ENCODE measurements at regions not wholly inside any gene's neighbourhood (a gene's known extent, or its start where the extent isn't known, plus 50 kb on each side); places are given as distances from the start of the nearest gene placed in this dataset.

DNA sequence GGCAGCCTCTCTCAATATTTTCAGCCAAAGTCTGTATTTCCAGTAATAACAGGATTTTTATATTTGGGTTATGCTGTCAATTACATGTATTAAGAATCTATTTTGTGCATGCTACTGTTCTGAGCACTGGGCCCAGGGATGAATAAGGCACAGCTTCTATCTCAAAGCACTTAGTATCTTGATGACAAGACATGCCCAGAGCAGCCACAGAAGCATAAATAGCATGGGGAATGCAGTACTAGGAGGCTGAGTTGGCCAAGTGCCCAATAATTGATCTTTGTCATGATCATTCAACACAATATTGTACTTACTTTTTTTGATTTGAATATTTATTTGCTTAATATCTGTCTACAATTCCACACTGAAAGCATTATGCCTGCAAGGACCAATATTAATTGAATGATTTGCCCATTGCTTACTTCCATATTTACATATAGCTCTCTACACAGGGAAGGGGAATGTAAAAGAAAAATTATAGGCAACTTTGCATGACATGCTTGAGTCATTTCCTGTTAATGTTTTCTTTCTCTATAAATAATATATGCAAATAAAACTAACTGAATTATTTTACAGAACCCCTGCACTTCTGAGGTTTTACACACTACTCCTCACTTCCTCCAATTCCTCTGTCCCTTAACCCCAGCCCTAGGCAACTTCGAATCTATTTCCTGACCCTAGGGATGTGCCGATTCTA, 298.9 kb upstream of the BMP2 start:
- Histone ChIP-seq H2AFZ (ENCODE audit: low read length) (no peak overlapping the region), H4K20me1 (ENCODE audit: insufficient read depth, low read length) (no peaks in the 10 kb centered on the region), H3K36me3 (replicated peaks in 1 of 2; ENCODE audit: control insufficient read depth in 1 of 2, insufficient read depth in 2 of 2, low read length in 2 of 2) (no peaks in the 10 kb centered on the region), H3K27ac (ENCODE audit: extremely low read length, insufficient read depth, low read length) (no peak overlapping the region), H3K9ac (ENCODE audit: insufficient read depth, low read depth, low read length) (no peak overlapping the region), H3K4me3 (replicated peaks in 1 of 3; ENCODE audit: insufficient read depth in 1 of 3, low read depth in 2 of 3, low read length in 3 of 3) (no peak overlapping the region), H3K27me3 (ENCODE audit: control insufficient read depth in 1 of 2, insufficient read depth in 2 of 2, low read length in 2 of 2) (no peaks in the 10 kb centered on the region), H3K9me3 (ENCODE audit: low read length) (no peaks in the 10 kb centered on the region), H3K79me2 (ENCODE audit: insufficient read depth, low read length) (no peaks in the 10 kb centered on the region), H3K4me2 (ENCODE audit: low read depth, low read length) (no peak overlapping the region), H3K4me1 (ENCODE audit: insufficient read depth, low read length) (peaks cover 14% of the 10 kb centered on the region)
- DNase-seq (ENCODE audit: low spot score), result no peak
- 42% methylated on average over 2 of the region's 2 CpGs for WGBS (ENCODE audit: low lambda C conversion rate)
- ChIA-PET CTCF (ENCODE audit: low intra/inter-chr PET ratio, low total read pairs) (no interaction called here), POLR2A (no interaction called here)
- no peak for ATAC-seq
- intact Hi-C loops (cut with micrococcal nuclease; ENCODE audit: unreplicated experiment), result no loop called here
- no peak for FAIRE-seq
- TF ChIP-seq HMGA1 (CRISPR knock-in tag; conservative IDR thresholded peaks at IDR 0.05) (no peak), TMF1 (CRISPR knock-in tag; IDR thresholded peaks at IDR 0.05; ENCODE audit: low read depth) (no peak), SMARCC2 (IDR thresholded peaks at IDR 0.05) (no peak), KLF11 (CRISPR knock-in tag; IDR thresholded peaks at IDR 0.05) (no peak), MYC (CRISPR knock-in tag; IDR thresholded peaks at IDR 0.05; ENCODE audit: borderline replicate concordance) (no peak), ZNF567 (CRISPR knock-in tag; IDR thresholded peaks at IDR 0.05; ENCODE audit: borderline replicate concordance) (no peak), NFIB (CRISPR knock-in tag; IDR thresholded peaks at IDR 0.05; ENCODE audit: borderline replicate concordance) (no peak), NFKB2 (CRISPR knock-in tag; IDR thresholded peaks at IDR 0.05; ENCODE audit: borderline replicate concordance) (no peak), ZNF234 (CRISPR knock-in tag; conservative IDR thresholded peaks at IDR 0.05) (no peak), TCF12 (IDR thresholded peaks at IDR 0.05) (no peak), TCF12 (CRISPR knock-in tag; IDR thresholded peaks at IDR 0.05) (no peak), NFE2 (CRISPR knock-in tag; IDR thresholded peaks at IDR 0.05) (no peak), ZNF766 (CRISPR knock-in tag; IDR thresholded peaks at IDR 0.05; ENCODE audit: borderline replicate concordance) (no peak), ZNF562 (CRISPR knock-in tag; IDR thresholded peaks at IDR 0.05; ENCODE audit: borderline replicate concordance) (no peak), ZNF780A (CRISPR knock-in tag; IDR thresholded peaks at IDR 0.05) (no peak), ARNT (IDR thresholded peaks at IDR 0.05) (no peak), SAP130 (CRISPR knock-in tag; IDR thresholded peaks at IDR 0.05; ENCODE audit: low read depth) (no peak), NR1H2 (CRISPR knock-in tag; IDR thresholded peaks at IDR 0.05; ENCODE audit: borderline replicate concordance, low read depth) (no peak)
- TF ChIP-seq, protein P1, sequence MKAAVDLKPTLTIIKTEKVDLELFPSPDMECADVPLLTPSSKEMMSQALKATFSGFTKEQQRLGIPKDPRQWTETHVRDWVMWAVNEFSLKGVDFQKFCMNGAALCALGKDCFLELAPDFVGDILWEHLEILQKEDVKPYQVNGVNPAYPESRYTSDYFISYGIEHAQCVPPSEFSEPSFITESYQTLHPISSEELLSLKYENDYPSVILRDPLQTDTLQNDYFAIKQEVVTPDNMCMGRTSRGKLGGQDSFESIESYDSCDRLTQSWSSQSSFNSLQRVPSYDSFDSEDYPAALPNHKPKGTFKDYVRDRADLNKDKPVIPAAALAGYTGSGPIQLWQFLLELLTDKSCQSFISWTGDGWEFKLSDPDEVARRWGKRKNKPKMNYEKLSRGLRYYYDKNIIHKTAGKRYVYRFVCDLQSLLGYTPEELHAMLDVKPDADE (CRISPR knock-in tag; IDR thresholded peaks at IDR 0.05), result no peak
- TF ChIP-seq, protein P2, sequence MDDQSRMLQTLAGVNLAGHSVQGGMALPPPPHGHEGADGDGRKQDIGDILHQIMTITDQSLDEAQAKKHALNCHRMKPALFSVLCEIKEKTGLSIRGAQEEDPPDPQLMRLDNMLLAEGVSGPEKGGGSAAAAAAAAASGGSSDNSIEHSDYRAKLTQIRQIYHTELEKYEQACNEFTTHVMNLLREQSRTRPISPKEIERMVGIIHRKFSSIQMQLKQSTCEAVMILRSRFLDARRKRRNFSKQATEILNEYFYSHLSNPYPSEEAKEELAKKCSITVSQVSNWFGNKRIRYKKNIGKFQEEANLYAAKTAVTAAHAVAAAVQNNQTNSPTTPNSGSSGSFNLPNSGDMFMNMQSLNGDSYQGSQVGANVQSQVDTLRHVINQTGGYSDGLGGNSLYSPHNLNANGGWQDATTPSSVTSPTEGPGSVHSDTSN (CRISPR knock-in tag; IDR thresholded peaks at IDR 0.05; ENCODE audit: borderline replicate concordance), result no peak
- no TSS peak for BruUV-seq (replicated peaks)
- in situ Hi-C loops (cut with HindIII; ENCODE audit: extremely low pct_ligation_motif_present, low pct_unique_long_range_greater_than_20kb), result no loop called here
